ENCODE measurements at regions not wholly inside any gene's neighbourhood (a gene's known extent, or its start where the extent isn't known, plus 50 kb on each side); places are given as distances from the start of the nearest gene placed in this dataset.

DNA sequence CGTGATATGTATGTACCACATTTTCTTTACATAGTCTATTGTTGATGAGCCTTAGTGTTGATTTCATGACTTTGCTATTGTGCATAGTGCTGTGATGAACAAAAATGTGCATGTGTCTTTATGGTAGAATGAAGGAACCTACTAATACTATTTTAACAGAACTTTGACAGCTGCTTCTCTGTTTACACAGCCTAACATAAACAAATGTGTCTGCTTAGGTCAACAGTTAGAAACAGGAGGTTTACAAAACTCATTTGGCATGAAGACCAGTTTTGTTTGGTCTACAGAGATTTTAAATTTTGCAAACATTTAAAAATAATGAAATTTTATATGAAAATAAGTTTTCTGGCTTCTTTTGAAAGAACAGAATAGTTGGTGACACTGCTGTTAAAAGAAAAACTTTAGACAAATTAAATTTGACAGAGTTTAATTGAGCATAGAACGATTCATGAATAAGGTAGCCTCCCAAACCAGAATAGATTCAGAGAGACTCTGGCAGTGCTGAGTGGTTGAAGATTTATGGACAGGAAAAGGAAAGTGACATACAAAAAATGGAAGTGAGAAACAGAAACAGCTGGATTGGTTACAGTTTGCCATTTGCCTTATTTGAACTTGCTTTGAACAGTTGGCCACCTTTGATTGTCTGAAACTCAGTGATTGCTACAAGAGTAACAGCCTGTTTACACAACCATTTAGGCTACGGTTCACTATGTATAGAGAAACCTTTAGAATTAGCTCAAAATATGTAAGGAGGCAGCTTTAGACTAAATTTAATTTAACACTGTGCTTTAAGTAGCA is 715.8 kb upstream of the HS3ST5 start:
- ATAC-seq, result no peak

More for the DNA sequence above, 715.8 kb upstream of the HS3ST5 start:
- intact Hi-C loops (cut with micrococcal nuclease), result no loop called here
- CTCF ChIA-PET, result no interaction called here
- no peak overlapping the region for H2AFZ ChIP-seq (ENCODE audit: low read depth, low read length, poor library complexity, severe bottlenecking)
- no peak for DNase-seq (ENCODE audit: low read depth, low spot score)
- H3K27ac ChIP-seq (ENCODE audit: low read depth, low read length), result no peak overlapping the region
- no peaks in the 10 kb centered on the region for H3K27me3 ChIP-seq (ENCODE audit: insufficient read depth, low read length)
- H3K9me3 ChIP-seq (ENCODE audit: control insufficient read depth in 1 of 2, insufficient read depth in 1 of 2, low read depth in 1 of 2, low read length in 2 of 2), result peaks cover 0 to 3% of the 10 kb centered on the region in 2 experiments; a peak in 1 of 4 replicates
- H3K9me2 ChIP-seq (ENCODE audit: insufficient read depth), result no peaks in the 10 kb centered on the region
- no peak overlapping the region for H3K9ac ChIP-seq (ENCODE audit: low read length)
- no peaks in the 10 kb centered on the region for H3K79me2 ChIP-seq (ENCODE audit: insufficient read depth, low read length)
- H3K36me3 ChIP-seq (ENCODE audit: control insufficient read depth in 1 of 2, insufficient read depth in 2 of 2, low read length in 2 of 2), result no peaks in the 10 kb centered on the region
- POLR2A ChIA-PET, result no interaction called here
- H3K4me1 ChIP-seq (ENCODE audit: control insufficient read depth in 1 of 2, insufficient read depth in 2 of 2, low read length in 2 of 2), result no peaks in the 10 kb centered on the region
- H4K20me1 ChIP-seq (ENCODE audit: insufficient read depth), result no peaks in the 10 kb centered on the region
- no peak overlapping the region for H3K4me3 ChIP-seq (replicated peaks in 1 of 2; ENCODE audit: low read depth in 1 of 2, low read length in 2 of 2)
- BruUV-seq (replicated peaks), result no TSS peak
- H3K4me2 ChIP-seq (ENCODE audit: low read length), result no peak overlapping the region
- no peak for TF ChIP-seq FOSL1 (IDR thresholded peaks at IDR 0.05; ENCODE audit: low read depth)
- no peak for TF ChIP-seq RAD21 (IDR thresholded peaks at IDR 0.05; ENCODE audit: low read depth)
- TF ChIP-seq CBX3 (IDR thresholded peaks at IDR 0.05; ENCODE audit: low read depth), result no peak
- TF ChIP-seq ZNF274 (IDR thresholded peaks at IDR 0.05; ENCODE audit: low read depth, low read length), result no peak
- TF ChIP-seq EZH2 (IDR thresholded peaks at IDR 0.05), result no peak
- no peak for TF ChIP-seq CEBPB (IDR thresholded peaks at IDR 0.05; ENCODE audit: low read depth)
- no peak for TF ChIP-seq ZFX (IDR thresholded peaks at IDR 0.05)
- TF ChIP-seq, protein P1, sequence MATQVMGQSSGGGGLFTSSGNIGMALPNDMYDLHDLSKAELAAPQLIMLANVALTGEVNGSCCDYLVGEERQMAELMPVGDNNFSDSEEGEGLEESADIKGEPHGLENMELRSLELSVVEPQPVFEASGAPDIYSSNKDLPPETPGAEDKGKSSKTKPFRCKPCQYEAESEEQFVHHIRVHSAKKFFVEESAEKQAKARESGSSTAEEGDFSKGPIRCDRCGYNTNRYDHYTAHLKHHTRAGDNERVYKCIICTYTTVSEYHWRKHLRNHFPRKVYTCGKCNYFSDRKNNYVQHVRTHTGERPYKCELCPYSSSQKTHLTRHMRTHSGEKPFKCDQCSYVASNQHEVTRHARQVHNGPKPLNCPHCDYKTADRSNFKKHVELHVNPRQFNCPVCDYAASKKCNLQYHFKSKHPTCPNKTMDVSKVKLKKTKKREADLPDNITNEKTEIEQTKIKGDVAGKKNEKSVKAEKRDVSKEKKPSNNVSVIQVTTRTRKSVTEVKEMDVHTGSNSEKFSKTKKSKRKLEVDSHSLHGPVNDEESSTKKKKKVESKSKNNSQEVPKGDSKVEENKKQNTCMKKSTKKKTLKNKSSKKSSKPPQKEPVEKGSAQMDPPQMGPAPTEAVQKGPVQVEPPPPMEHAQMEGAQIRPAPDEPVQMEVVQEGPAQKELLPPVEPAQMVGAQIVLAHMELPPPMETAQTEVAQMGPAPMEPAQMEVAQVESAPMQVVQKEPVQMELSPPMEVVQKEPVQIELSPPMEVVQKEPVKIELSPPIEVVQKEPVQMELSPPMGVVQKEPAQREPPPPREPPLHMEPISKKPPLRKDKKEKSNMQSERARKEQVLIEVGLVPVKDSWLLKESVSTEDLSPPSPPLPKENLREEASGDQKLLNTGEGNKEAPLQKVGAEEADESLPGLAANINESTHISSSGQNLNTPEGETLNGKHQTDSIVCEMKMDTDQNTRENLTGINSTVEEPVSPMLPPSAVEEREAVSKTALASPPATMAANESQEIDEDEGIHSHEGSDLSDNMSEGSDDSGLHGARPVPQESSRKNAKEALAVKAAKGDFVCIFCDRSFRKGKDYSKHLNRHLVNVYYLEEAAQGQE (IDR thresholded peaks at IDR 0.05; ENCODE audit: low read depth), result no peak
- TF ChIP-seq YY1 (IDR thresholded peaks at IDR 0.05; ENCODE audit: extremely low read depth, insufficient replicate concordance, low read depth, low read length), result no peak
- no peak for TF ChIP-seq JUND (IDR thresholded peaks at IDR 0.05)
- TF ChIP-seq TCF7L2 (IDR thresholded peaks at IDR 0.05; ENCODE audit: borderline replicate concordance, extremely low read depth, insufficient read depth, insufficient read length), result no peak
- RAD21 ChIA-PET (ENCODE audit: low non-redundant PET in 1 of 2, low total read pairs in 2 of 2, uncharacterized antibody in 2 of 2, unreplicated experiment in 2 of 2), result no interaction called here
